Stimulated activated naive CD8-positive, alpha-beta T cell treated with anti-CD3 and anti-CD28 coated beads, Interleukin-15, Interleukin-2, amounts not matched to agents 100 U/mL and 50 U/mL, for 24 hours (primary cell): ENCODE measurements at regions not wholly inside any gene's neighbourhood (a gene's known extent, or its start where the extent isn't known, plus 50 kb on each side); places are given as distances from the start of the nearest gene placed in this dataset.

Source experiments
- ATAC-seq: fragments of 150-1000 bp; cut with Tn5 transposase; one replicate; pipeline ENCODE4 v1.10.0; 2021
- DNase-seq: peaks from one replicate; pipeline ENCODE4 v3.0.0; 2021

DNA sequence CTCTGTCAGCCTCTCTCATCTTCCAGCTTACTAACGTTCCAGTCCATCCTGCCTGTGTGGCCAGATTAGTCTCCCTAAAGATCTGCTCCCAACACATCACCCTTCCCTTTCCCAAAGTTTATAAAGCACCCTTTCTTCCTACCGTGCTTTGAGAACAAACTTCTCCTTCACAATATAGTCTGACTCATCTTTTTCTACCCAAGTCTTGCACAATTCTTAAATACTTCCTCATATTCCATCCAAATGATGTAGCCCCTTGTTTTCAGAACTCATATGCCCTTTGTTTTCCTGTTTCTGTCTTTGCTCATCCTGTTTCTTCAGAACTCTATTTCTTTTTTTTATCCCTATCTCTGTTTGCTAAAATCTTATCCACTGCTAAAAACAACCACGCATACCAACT is 326.8 kb downstream of the MFSD1 start:
- no peak for DNase-seq
- no peak for ATAC-seq

DNA sequence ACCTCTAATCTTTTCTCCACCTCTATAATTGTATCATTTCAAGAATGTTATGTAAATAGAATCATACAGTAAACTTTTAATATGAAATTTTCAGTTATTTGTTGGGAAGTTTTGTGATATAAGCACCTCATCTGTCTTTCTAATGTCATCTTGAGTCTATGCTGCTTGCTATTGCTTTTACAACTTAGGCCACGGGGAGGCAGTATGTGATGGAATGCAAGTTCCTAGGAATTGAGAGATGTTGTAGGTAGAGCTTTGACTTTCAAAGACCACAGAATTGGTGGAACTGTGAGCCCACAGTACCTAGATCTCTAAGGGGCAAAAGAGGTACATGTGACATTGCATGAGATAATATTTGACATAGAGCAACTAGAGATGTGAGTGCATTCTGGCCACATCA is 328.3 kb downstream of the MFSD1 start:
- peak; percentile 3 for DNase-seq
- ATAC-seq, result no peak

DNA sequence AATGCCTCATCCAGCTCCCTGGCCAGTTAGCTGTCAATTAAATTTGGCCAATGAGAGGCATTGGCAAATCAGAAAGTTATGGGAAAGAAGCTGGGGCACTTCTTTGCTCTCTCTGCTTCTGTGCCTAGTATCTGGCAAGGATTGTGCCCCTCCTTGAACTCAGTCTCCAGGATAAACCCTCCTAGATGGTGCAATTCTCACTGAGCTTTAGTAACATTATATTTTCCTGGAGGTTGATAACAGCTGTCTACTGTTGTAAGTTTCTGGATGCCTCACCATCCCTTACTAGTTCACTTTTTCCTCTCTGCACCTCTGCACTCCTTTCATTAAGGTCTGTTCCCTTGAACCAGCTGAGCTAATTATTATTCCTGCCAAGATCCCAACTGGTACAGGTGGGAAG is 329.5 kb downstream of the MFSD1 start:
- DNase-seq (no peak), ATAC-seq (no peak)

DNA sequence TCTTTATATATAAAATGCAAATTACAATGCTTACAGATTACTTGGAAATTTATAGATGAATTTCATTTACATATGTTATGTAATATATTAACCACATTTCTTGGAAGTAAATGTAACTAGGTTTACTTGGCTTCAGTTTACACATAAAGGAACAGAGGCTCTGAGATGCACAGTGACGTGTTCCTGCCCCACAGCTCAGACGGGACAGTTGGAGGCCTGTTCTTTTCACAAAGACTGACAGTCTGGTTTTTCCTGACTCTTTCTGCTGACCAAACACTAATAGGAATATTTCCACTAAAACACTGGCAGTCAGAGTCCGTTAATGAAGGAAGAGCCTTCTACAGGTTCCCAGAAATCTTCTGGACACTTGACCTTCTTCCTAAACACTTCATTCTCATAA is 336.1 kb downstream of the MFSD1 start:
- DNase-seq (no peak), ATAC-seq (no peak)

DNA sequence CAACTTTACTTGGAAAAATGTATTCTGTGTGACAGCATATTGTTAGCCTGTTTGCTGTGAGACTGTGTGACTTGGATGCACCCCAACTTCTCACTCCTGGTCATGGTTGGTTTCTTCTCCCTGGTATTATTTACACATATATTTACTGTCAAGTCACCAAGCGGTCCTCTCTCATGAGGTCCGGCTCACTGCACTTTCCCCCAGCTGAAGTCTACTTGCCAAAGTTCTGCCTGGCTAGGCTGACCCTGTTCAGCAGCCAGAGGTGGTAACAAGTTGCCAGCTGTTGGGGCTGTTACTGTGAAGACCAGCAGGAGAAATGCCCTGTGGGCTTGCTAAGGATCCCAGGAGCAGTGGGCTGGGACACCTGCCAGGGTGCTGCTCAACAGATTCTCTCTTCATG is 337.5 kb downstream of the MFSD1 start:
- ATAC-seq (no peak), DNase-seq (no peak)

DNA sequence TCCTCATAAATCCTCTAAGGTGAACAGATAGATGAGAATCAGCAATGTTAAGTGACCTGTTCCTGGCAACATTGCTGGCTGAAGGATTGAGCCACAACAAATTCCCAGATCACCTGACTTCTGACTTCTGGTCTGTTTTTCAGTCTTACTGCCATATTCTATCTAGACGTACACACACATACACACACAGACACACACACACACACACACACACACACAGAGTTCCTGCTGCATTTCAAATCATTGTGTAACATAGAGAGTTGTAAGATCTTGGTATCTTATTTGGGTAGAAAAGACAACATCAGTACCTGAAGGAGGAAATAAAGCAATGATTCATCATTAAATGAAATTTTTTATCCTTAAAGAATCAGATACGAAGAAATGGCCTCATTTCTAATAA is 342.6 kb downstream of the MFSD1 start:
- DNase-seq, result no peak
- no peak for ATAC-seq

DNA sequence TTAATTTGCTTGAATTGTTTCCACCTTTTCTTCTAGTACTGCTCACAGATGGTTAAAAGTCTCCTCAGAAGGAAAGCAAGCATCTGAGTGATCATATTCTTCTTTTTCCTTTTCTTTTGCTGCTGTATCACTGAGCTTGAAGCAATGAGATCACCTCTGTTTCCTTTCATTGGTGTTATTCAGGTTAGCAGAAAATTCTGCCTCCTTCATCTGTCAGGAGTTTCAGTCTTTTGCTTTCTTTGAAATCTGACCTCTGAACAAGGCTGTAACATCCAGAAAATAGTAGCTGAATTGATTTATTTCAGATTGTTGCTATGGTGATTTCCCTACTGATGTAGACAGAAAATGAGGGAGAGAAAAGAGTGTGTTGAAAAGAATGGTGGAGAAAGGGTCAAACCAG is 343.0 kb downstream of the MFSD1 start:
- DNase-seq (no peak), ATAC-seq (no peak)

DNA sequence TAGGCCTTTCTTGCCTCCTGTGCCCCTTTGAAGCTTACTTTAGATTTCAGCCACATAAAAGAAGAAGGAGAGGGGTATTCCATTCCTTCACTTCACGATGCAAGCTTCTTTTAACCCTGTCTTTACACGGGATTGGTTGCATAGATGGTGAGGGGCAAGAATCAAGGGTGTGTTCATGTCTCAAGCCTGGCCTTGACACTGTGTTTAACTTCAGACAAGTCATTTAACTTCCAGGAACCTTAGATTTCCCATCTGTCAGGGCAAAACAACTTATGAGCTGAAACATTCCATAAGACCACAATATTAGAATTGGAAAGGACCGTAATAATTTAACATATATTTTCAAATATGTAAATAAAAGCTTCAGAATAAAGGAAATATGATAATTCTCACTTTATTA is 344.5 kb downstream of the MFSD1 start:
- ATAC-seq, result no peak
- no peak for DNase-seq

DNA sequence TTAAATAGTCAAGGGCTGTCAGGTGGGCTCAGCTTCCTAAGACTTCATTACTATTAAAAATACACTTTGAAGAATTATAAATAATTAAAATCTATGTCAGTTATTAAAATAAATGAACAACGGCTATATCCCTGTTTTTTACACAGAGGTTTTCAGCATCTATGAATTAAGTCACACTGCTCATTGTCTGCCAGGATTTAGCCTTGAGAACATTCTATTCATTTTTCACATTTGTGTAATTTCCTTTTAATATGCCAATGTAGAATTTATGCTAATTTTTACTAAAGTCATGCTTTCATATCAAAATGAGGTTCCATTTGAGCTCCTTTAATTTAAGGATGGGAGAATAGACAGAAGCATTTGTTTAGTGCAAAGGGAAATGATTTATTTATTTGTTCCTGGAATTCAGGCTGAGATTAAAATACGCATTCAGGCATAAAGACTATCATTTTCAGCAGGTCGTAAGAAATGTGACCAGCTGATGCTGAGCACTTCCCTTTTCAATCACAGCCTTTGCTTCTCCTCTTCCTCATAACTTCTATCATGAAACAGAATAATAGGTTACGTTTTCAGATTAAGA is 345.1 kb downstream of the MFSD1 start:
- DNase-seq (no peak), ATAC-seq (no peak)

DNA sequence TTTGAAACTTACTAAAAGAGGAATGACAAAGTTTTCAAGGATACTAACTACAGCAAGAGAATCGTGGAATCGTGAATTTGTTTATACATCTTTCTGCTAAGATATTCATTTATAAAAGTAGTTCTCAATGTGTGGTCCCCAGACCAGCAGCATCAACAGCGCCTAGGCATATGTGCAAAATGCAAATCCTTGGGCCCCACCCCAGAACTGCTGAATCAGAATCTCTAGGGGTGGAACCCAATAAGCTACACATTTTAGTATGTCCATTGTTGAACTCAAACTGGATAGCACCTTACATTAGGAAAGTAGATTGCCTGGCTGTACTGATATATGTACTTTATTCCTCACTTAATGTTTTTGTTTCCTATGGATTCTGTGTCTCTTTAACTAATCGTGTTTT is 346.0 kb downstream of the MFSD1 start:
- ATAC-seq (no peak), DNase-seq (no peak)

DNA sequence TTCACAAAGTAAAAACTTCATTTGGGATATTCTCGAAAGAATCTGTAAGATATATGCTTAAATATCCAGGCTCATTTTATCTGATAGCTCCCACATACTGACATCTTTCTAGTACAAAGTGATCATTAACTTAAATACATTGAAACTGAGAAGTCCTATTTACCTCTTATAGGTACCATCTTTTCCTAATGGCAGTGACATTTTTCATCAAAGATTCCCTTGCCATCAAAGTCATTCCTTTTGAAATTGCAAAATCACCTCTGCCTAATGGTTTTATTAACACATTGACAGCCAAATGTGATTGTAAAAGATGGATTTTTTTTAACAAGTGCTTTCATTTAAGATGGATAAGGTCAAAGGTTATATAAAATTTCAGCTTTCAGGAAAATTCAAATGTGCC is 346.6 kb downstream of the MFSD1 start:
- no peak for DNase-seq
- ATAC-seq, result no peak

DNA sequence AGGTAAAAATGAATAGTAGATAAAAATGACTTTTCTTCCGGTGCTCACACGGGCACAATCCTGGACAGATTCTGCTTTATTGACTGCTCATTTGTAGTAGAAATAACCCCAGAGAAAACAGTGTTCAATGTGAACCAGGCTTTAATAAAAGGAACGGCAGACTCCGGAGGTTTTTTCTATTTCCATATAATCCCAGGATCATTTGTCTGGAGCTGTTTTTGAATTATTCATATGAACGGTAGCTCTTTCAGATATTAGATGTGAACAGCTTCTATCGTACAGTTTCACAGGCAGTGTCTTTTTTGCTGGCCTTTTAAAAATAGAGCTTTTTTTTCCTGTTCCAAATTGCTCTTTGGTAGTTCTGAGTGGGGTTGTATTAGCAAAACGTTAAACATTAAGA is 347.3 kb downstream of the MFSD1 start:
- DNase-seq, result no peak

DNA sequence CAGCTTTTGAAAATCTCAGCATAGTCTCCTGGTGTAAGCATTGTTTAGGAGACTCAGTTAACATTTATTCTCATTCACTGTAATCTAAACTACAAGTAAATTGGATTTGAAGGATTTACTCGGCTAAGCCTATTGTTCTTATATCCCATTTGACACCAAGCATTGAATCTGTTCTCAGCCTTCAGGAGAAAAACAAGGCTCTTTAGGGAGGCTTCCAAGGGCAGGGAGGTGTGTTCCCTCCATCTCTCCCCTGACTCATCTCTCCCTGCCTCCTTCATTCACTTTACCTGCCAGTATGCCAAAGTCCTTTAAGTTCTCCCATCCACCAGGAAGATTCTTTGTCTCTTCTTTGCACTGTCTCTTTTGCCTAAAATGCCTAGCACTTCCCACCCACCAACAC is 347.8 kb downstream of the MFSD1 start:
- DNase-seq (no peak), ATAC-seq (no peak)

More for the DNA sequence above, 347.3 kb downstream of the MFSD1 start:
- ATAC-seq, result no peak

DNA sequence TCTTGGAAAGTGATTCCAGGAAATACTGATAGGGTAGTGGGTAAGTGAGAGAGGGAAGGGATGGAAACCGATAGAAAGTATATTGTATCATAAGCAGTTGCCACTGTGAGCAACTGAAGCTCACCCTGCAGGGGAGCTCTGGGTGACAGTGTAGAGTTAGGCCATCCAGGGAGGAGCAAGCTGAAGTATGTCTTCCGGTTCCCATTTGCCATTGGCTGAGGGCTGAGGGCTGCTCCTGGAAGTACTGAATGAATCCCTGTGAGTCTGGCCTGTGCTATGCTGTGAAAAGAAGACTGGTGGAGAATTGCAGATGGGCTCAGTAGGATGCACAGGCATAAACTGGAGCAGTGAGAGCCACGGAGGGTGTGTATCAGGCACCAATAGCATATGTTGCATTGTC is 348.3 kb downstream of the MFSD1 start:
- ATAC-seq (peak; percentile 14), DNase-seq (no peak)

DNA sequence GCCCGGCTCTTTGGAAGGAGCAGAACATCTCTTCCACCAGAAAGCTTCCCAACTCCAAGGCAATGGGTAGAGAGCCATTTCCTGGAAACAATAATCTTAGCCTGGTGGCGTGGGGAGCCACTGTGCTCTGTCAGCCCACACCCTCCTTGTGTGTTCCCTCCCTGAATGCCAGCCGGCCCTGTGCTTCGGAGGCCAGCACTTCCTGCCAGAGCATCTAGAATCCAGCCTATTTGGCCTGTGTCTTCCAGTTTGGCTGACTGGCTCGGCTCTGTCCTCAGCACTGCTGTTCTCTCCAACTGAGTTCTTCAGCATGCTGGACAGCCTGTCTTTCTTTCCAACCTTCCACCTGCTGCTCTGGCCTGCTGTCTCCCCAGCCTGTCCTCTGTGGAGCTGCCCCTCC is 349.3 kb downstream of the MFSD1 start:
- DNase-seq, result no peak
- no peak for ATAC-seq

DNA sequence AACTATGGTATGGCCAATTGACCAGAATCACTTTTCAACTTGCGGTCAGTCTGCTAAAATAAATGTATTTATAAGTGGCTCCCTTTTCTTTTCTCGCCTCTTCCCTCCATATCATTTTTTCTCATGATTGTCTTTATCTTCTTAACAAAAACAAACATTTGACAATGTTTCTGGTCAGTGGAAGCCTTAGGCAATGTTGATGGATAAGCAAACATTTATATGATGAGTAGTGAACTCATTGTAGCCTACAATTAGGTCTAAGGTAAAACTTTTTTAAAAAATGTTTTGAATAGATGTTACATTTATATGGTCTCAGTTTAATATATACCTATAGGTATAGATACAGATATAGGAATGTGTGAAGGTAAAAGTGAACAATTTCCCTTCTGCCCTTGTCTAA is 355.4 kb downstream of the MFSD1 start:
- no peak for ATAC-seq

DNA sequence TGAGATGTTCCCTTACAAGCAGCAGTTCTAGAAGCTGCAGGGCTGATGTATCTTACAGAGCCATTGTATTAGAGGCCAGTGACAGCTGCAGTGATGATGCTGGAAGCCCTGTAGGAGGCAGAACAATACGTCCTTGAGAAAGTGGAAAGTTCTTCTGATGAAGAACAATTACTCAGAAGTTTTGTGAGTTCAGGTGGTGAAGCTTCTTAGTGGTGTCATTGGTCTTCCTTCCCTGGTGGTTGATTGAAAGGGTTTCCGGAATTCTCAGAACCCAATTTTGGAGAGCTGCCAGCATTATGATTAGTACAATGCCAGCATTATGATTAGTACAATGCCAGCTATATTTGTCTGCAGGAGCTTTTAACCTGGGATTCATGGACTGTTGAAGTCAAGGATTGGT is 356.4 kb downstream of the MFSD1 start:
- ATAC-seq (no peak), DNase-seq (no peak)

More for the DNA sequence above, 355.4 kb downstream of the MFSD1 start:
- DNase-seq, result no peak

DNA sequence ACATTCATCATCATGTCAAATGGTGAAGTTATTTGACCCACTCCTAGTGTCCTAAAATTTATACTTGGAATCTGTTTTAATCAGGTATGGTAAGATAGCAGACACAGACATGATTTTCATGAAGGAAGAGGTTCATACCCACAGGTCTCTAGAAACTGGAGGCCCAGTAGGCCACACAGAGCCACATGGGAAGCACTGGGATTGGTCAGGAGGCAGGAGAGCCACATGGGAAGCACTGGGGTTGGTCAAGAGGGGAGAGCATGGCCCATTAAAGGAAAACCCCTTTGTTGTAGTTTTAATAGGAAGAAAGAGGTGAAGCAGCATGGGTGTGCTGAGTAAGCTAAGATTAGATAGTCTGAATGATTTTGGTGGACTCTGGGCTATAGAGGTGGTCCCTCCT is 356.9 kb downstream of the MFSD1 start:
- no peak for DNase-seq
- ATAC-seq, result no peak

DNA sequence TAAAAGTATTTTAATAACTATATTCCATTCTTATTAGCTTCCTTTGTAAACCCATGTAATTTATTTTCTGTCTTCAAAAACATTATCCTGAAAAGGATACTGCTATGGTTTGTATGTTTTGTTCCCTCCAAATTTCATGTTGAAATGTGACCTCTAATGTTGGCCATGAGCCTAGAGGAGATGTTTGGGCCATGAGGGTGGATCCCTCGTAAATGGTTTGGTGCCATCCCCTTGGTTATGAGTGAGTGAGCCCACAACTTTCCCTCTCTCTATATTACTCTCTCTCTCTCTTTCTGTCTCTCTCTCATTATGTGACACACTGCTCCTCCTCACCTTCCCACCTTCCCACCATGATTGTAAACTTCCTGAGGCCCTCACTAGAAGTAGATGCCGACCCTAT is 357.7 kb downstream of the MFSD1 start:
- no peak for ATAC-seq
- DNase-seq, result no peak

DNA sequence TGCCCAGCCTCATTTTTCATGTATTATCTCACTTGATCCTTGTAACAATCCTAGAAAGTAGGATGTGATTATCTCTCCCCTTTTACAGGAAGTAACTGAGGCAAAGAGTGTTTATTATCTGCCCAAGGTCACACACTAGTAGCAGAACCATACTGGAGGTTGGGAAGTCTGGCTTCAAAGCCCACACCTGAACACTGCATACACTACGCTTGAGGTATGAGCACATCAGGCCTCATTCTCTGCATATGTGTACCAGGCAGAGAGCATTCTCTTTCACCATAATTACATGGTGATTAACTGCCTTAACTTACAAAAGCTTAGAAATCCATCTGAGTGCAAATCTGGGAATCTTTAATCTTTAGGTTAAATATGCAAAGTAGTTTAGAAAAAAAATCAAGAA is 361.8 kb downstream of the MFSD1 start:
- no peak for ATAC-seq
- DNase-seq, result no peak

DNA sequence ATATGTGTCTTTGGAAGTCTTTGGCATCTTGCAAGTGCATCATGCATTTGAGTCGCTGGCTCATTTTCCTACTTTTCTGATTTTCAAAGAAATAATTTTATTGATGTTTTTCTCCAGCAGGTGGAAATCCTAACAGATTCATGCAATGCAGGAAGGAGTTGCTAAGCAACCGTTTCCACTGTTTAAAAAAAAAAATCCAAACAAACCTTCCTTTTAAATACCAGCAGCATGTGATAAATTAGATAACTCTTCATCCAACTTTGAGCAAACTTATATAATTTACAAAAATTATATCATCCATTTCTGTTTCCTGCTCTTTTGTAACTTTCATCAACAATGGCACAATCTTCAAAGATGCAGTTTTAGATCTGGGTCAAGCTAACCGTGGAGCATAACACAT is 364.1 kb downstream of the MFSD1 start:
- ATAC-seq, result no peak

DNA sequence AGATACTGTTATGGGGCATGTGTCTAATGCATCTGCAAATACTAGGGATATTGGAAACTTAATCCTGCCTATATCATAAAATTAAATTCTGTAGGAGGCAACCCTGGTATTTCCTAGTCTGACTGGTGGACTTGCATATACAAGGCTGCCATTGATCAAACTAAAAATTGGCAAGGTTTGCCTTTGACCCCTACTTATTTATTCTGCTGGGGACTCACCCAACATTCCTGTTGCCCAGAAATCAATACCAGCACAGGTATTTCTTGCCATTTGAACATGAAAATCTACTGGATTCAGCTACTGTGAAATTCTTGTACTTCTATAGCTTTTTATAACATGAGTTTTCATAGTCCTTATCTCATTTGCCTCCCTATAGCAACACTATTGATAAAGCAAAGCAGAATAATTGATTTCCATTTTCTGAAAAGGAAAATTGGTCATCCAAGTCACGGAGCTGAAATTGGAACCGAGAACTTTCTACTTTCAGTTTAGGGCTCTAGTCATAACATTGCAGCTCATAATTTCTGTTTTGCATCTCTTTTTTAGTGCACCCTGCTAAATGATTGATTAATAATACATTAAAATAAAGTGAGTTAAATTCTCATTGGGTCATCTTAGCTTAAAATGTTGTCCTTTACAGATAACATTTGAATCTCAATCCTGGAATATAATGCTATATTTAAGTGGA is 365.2 kb downstream of the MFSD1 start:
- DNase-seq, result no peak
- no peak for ATAC-seq

More for the DNA sequence above, 364.1 kb downstream of the MFSD1 start:
- no peak for DNase-seq

DNA sequence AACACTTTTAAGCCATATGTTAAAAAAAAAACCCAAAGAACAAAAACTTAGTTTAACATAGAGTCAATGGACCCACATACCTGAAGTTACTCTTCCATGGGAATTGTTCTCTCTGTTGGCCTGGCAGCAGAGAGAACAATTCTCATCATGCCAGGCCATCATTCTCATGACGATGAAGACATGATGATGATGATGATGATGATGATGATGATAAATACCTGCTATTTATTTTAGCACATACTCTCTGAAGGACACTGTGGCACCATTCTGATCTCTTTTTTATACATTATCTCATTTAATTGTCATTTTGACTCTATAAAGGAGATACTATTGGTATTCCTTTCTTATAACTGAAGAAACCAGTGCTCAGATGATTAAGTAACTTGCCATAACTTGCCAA is 366.9 kb downstream of the MFSD1 start:
- ATAC-seq (no peak), DNase-seq (no peak)

DNA sequence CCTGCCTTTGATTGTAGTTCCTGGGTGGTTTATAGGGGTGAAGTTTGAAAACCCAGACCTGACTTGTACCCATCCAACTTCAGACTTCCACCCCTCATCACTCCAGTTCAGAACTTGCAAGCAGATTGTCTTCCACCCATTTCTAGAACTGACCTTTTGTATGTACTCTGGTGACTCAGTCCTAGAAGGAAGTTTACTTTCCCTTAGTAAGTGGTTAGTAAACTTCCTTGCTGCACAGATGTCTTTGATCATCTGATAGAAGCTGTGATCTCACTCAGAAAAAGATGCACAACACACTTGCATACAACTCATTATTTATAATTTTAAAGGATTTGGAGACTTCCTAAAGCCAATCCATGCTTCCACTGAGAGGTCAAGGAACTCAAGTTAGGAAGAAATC is 368.0 kb downstream of the MFSD1 start:
- DNase-seq (no peak), ATAC-seq (no peak)
